ENCODE measurements at regions not wholly inside any gene's neighbourhood (a gene's known extent, or its start where the extent isn't known, plus 50 kb on each side); places are given as distances from the start of the nearest gene placed in this dataset.

GRCh38 chr1:223462866-223463404 is 69.7 kb downstream of the CCDC185 start:
- no peak for TF ChIP-seq ZNF214 (tag by site-specific recombination; IDR thresholded peaks at IDR 0.05; ENCODE audit: borderline replicate concordance)
- TF ChIP-seq ZNF292 (tag by site-specific recombination; IDR thresholded peaks at IDR 0.05; ENCODE audit: borderline replicate concordance, low read depth), result no peak
- TF ChIP-seq ZNF585B (tag by site-specific recombination; IDR thresholded peaks at IDR 0.05), result no peak
- no peak for TF ChIP-seq ZNF23 (tag by site-specific recombination; IDR thresholded peaks at IDR 0.05; ENCODE audit: borderline replicate concordance)
- TF ChIP-seq YY1 (tag by site-specific recombination; IDR thresholded peaks at IDR 0.05), result no peak
- no peak for TF ChIP-seq ZNF777 (tag by site-specific recombination; IDR thresholded peaks at IDR 0.05; ENCODE audit: borderline replicate concordance)
- TF ChIP-seq, protein P1, sequence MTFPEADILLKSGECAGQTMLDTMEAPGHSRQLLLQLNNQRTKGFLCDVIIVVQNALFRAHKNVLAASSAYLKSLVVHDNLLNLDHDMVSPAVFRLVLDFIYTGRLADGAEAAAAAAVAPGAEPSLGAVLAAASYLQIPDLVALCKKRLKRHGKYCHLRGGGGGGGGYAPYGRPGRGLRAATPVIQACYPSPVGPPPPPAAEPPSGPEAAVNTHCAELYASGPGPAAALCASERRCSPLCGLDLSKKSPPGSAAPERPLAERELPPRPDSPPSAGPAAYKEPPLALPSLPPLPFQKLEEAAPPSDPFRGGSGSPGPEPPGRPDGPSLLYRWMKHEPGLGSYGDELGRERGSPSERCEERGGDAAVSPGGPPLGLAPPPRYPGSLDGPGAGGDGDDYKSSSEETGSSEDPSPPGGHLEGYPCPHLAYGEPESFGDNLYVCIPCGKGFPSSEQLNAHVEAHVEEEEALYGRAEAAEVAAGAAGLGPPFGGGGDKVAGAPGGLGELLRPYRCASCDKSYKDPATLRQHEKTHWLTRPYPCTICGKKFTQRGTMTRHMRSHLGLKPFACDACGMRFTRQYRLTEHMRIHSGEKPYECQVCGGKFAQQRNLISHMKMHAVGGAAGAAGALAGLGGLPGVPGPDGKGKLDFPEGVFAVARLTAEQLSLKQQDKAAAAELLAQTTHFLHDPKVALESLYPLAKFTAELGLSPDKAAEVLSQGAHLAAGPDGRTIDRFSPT (tag by site-specific recombination; IDR thresholded peaks at IDR 0.05), result no peak
- TF ChIP-seq MYNN (tag by site-specific recombination; IDR thresholded peaks at IDR 0.05; ENCODE audit: borderline replicate concordance), result no peak
- TF ChIP-seq ZNF629 (tag by site-specific recombination; IDR thresholded peaks at IDR 0.05), result no peak
- TF ChIP-seq, protein P2, sequence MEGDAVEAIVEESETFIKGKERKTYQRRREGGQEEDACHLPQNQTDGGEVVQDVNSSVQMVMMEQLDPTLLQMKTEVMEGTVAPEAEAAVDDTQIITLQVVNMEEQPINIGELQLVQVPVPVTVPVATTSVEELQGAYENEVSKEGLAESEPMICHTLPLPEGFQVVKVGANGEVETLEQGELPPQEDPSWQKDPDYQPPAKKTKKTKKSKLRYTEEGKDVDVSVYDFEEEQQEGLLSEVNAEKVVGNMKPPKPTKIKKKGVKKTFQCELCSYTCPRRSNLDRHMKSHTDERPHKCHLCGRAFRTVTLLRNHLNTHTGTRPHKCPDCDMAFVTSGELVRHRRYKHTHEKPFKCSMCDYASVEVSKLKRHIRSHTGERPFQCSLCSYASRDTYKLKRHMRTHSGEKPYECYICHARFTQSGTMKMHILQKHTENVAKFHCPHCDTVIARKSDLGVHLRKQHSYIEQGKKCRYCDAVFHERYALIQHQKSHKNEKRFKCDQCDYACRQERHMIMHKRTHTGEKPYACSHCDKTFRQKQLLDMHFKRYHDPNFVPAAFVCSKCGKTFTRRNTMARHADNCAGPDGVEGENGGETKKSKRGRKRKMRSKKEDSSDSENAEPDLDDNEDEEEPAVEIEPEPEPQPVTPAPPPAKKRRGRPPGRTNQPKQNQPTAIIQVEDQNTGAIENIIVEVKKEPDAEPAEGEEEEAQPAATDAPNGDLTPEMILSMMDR (tag by site-specific recombination; IDR thresholded peaks at IDR 0.05), result no peak
- TF ChIP-seq ZNF24 (tag by site-specific recombination; IDR thresholded peaks at IDR 0.05), result no peak

Data from HEK293 (cell line).